GM10248 (cell line): ENCODE measurements at regions not wholly inside any gene's neighbourhood (a gene's known extent, or its start where the extent isn't known, plus 50 kb on each side); places are given as distances from the start of the nearest gene placed in this dataset.

ENCODE experiments used
- CTCF ChIA-PET: fragments of 300-600 bp; sonication (Branson Sonifier 250); formaldehyde crosslinking; extraction: SDS; loops from one replicate; lab custom pipeline; 2021; ENCODE audit warnings: antibody characterized with exemption; lab: Yijun Ruan, JAX
- POLR2A ChIA-PET: fragments of 350-650 bp; sonication (Branson Sonifier 250); formaldehyde crosslinking; extraction: SDS; loops from one replicate; lab custom pipeline; 2020; ENCODE audit warnings: antibody characterized with exemption; lab: Yijun Ruan, JAX
- DNase-seq: peaks from one replicate; pipeline ENCODE4 v3.0.0; 2012; ENCODE audit errors: extremely low spot score
- TF ChIP-seq, protein P1 (sequence below): IDR thresholded peaks from 2 replicates; pipeline ENCODE4 v1.5.1; 2012; ENCODE audit warnings: mild to moderate bottlenecking, low read depth; ENCODE audit errors: extremely low read depth, missing control alignments, control extremely low read depth

DNA sequence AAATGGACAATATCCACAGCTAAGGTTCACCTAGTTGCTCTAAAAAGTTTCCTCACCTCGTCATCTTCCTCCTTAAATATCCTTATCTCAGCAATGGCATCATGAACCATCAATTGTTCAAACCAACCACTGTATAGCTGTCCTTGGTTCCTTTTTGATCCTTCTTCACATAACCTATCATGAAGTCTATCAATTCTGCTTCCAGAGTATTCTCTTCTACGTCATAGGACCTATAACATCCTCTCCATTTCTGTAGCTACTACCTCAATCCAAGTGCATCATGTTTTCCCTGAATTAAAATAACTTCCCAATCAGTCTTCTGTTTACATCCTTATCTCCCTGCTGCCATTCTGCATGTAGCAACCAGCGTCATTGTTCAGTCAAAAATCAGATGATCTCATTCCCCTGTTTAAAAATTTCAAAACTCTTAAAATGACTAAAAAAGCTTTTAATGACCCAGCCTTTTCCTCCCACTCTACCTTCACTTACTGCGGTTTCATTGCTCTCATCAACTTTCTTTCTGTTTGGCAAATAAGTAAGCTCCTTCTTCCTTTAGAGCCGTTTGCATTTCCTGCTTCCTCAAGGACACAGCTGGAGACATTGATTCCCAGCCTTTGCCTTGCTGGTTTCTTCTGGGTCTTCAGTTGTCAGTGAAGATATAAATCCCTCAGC is 223.9 kb upstream of the MIR17HG start:
- no peak for DNase-seq
- CTCF ChIA-PET, result interaction anchor here (0.7 to 1.8 kb wide), 4 partner anchors 10 to 61 kb away, joined by 3 to 7 read pairs (median 6); no protein-coding TSS in a partner anchor
- TF ChIP-seq, protein P1, sequence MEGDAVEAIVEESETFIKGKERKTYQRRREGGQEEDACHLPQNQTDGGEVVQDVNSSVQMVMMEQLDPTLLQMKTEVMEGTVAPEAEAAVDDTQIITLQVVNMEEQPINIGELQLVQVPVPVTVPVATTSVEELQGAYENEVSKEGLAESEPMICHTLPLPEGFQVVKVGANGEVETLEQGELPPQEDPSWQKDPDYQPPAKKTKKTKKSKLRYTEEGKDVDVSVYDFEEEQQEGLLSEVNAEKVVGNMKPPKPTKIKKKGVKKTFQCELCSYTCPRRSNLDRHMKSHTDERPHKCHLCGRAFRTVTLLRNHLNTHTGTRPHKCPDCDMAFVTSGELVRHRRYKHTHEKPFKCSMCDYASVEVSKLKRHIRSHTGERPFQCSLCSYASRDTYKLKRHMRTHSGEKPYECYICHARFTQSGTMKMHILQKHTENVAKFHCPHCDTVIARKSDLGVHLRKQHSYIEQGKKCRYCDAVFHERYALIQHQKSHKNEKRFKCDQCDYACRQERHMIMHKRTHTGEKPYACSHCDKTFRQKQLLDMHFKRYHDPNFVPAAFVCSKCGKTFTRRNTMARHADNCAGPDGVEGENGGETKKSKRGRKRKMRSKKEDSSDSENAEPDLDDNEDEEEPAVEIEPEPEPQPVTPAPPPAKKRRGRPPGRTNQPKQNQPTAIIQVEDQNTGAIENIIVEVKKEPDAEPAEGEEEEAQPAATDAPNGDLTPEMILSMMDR, result no peak

DNA sequence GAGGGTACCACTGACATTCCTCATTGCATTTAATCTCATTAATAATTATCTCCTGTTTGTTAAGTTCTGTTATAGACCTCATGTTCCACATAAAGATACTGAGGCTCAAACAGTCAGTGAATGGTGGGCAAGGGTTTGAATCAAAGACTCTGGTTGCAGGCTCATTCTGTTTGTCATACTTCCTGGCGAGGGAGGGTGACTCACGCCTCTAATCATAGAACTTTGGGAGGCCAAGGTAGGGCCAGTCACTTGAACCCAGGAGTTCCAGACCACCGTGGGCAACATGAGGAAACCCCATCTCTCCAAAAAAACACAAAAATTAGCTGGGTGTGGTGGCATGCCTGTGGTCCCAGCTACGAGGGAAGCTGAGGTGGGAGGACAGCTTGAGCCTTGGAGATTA is 220.7 kb upstream of the MIR17HG start:
- CTCF ChIA-PET, result interaction anchor here (1.0 to 1.3 kb wide), 3 partner anchors 16 to 204 kb away, joined by 3 read pairs; no protein-coding TSS in a partner anchor
- TF ChIP-seq, protein P1, result no peak
- DNase-seq, result no peak
- POLR2A ChIA-PET, result no interaction called here

More for the DNA sequence above, 223.9 kb upstream of the MIR17HG start:
- POLR2A ChIA-PET, result no interaction called here

DNA sequence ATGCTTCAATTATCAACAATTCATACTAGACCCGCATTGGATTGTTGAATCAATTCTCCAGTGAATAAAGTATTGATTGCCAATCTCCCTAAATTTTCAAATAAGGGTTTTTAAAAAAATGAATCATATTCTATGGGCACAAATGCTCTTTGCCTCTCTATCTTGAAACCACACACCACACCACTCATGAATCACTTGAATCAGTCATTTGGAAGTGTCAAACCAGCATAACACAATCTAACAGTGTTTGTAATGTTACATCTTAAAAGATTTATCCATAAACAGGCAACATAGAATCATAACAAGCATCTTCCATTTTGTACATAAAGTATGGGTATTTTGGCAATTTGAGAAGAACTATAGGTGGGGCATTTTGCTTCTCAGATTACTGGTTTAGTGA is 219.5 kb upstream of the MIR17HG start:
- no peak for DNase-seq
- ChIA-PET POLR2A (no interaction called here), CTCF (interaction anchor here (1.3 kb wide), 1 partner anchor 15 kb away, joined by 3 read pairs; no protein-coding TSS in a partner anchor)
- TF ChIP-seq, protein P1, result no peak

DNA sequence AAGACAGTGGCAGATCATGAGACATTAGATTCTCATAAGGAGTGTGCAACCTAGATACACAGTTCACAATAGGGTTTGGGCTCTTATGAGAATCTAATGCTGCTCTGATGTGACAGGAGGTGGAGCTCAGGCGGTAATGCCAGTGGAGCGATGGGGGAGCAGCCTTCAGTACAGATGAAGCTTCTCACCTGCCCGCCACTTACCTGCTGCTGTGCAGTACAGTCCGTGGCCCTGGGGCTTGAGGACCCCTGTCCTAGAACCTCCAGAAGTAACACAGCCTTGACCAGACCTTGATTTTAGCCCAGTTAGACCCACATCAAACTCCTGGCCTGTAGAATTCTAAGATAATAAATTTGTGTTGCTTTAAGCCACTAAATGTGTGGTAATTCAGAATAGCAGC is 215.1 kb upstream of the MIR17HG start:
- no peak for DNase-seq
- ChIA-PET POLR2A (no interaction called here), CTCF (no interaction called here)
- TF ChIP-seq, protein P1, result no peak

DNA sequence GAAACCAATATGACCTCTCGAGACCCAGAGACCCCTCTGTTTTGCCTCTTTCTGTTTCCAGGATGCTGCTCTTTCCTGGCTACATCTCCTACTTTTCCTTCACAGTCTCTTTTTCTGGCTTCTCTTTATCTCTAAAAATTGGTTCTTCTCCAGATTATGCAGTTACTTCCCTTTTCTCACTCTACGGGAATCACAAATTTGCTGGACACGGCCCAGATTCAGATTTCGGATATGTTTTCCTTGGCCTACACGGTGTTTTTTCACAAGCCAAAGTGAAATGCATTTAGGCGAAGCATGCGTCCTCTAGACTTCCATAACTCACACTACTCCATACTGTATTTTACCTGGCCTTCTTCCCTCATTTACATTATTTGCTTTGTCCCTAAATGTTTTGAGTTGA is 214.7 kb upstream of the MIR17HG start:
- POLR2A ChIA-PET, result no interaction called here
- no peak for DNase-seq
- CTCF ChIA-PET, result no interaction called here
- TF ChIP-seq, protein P1, result no peak

DNA sequence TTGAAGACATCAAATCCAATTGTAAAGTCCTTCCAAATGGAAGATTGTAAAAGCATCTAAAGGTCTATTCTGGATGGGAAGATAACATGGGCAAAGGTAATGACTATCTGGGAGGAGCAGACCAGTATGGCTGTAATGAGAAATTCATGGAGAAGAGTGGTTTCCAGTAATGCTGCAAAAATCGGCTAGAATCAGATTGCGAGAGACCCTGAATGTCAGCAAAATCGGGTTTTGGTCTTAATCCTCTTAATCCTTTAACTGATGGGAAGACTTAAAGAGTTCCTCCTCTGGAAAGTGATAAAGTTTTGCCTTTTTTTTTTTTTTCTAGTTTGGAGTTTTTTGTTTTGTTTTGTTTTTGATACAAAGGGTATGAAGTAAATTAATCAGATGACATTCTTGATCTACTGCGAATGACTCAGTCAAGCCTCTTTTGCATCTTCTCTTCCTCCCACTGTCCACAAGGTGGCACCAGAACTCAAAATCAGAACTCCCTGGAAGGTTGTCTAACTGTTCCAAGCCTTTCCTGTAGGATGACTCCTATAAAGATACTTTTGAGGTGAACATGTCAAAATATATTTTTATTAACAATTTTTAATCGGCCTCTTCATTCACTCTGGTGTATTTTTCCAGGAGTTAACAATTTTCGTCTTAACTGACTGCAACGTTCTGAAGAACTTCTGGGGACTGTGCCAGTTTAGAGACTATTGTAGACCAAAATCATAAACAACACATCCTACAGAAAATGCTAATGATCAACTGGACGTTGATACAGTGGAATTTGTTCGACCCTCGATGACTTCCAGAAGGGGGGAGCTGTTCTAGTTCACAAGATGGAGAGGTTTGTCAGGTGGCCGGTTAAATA is 213.3 kb upstream of the MIR17HG start:
- DNase-seq, result peak; percentile 24
- POLR2A ChIA-PET, result no interaction called here
- CTCF ChIA-PET, result interaction anchor here (0.7 to 1.5 kb wide), 14 partner anchors 8 to 588 kb away, joined by 3 to 10 read pairs (median 4); no protein-coding TSS in a partner anchor
- TF ChIP-seq, protein P1, result peak; percentile 82
